ENCODE measurements at regions not wholly inside any gene's neighbourhood (a gene's known extent, or its start where the extent isn't known, plus 50 kb on each side); places are given as distances from the start of the nearest gene placed in this dataset.
"Not testable (repeated sequence)": the region's sequence is repeated elsewhere in the genome, so short reads cannot be mapped to it uniquely, and the experiment has no call there.

DNA sequence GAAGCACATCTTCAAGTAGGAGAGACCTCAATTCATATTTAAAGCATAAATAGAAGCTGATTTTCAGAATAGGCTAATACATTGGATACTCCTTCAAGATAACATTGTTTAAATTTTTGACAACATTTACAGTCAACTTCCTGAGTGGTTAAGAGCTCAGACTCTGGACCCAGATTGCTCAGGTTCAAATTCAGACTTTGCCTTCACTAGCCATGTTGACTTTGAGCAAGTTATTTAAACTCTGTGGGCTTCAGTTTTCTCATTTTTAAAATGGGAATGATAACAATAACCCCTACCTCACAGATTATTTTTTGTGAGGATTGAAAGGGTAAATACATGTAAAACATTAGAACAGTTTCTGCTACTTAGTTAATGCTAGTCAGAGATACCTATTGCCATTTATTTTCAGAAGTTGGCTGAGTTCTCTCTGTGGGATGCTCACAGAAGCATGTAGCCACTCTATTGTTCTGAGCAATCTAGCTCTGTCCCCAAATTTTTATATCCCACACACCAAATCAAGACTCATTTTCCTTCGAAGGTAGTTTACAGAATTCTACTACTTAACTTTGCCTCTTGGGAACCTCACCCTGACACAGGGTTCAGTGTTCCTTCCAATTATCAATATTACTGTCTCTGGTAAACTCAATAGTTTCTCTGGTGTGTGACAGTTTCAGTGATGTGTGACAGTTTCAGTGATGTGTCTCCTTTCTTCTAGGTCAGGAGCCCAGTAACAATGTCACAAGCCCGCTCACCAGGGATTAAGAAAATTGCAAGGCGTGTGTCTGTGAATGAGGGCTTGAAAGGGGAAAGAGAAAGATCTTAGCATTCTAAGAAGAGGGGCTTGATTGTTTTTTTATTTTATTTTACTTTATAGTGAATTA lies 79.4 kb upstream of the OSTN start:
- no peaks in the 10 kb centered on the region for H3K36me3 Mint-ChIP-seq (ENCODE audit: low read depth)
- H3K27ac Mint-ChIP-seq = no peak overlapping the region
- H3K27me3 Mint-ChIP-seq = no peaks in the 10 kb centered on the region
- H3K4me1 Mint-ChIP-seq = no peaks in the 10 kb centered on the region
- intact Hi-C loops (cut with micrococcal nuclease) = no loop called here
- DNase-seq = no peak
- H3K4me3 Mint-ChIP-seq = no peak overlapping the region
- H3K9me3 Mint-ChIP-seq = no peaks in the 10 kb centered on the region

DNA sequence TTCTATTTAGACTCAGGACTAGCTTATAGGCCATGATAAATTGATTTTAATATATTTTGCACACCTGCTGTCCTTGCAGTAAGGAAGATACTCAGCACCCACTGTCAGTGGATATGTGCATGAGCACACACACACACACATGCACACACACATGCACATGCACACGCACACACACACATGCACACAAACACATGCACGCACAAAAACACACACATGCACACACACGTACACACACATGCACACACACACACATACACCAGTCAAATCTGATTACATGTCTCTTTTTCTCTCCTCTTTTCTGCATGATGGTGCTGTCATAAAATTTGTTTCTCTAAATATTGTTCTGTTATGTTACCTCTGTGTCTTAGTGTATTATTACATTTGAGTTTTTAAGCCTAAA lies 87.3 kb upstream of the OSTN start:
- no peaks in the 10 kb centered on the region for H3K4me1 Mint-ChIP-seq
- intact Hi-C loops (cut with micrococcal nuclease) = no loop called here
- no peak overlapping the region for H3K27ac Mint-ChIP-seq

DNA sequence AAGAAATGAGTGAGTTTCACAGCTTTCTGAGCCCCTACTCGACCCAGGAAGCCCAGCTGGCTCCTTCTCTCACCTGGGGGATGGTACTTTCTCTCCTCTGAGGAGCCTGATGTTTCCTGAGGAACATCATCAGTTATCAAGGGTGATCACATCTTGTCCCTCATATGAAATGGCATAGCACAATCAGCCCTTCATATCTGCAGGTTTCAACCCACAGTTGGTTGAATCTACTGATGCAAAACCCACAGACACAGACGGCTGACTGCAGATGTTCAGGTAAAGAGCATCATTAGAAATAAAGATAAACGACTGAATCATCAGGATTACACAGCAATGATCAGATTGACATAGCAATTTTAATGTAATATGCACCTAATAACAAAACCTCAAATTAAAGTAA lies 93.6 kb upstream of the OSTN start:
- H3K27me3 Mint-ChIP-seq = no peaks in the 10 kb centered on the region
- no peaks in the 10 kb centered on the region for H3K4me1 Mint-ChIP-seq
- intact Hi-C loops (cut with micrococcal nuclease) = no loop called here
- no peaks in the 10 kb centered on the region for H3K36me3 Mint-ChIP-seq (ENCODE audit: low read depth)
- no peaks in the 10 kb centered on the region for H3K9me3 Mint-ChIP-seq
- H3K27ac Mint-ChIP-seq = no peak overlapping the region
- no peak overlapping the region for H3K4me3 Mint-ChIP-seq
- no peak for DNase-seq

More for the DNA sequence above, 87.3 kb upstream of the OSTN start:
- no peaks in the 10 kb centered on the region for H3K27me3 Mint-ChIP-seq
- no peaks in the 10 kb centered on the region for H3K36me3 Mint-ChIP-seq (ENCODE audit: low read depth)
- DNase-seq = no peak
- H3K4me3 Mint-ChIP-seq = no peak overlapping the region
- no peaks in the 10 kb centered on the region for H3K9me3 Mint-ChIP-seq

DNA sequence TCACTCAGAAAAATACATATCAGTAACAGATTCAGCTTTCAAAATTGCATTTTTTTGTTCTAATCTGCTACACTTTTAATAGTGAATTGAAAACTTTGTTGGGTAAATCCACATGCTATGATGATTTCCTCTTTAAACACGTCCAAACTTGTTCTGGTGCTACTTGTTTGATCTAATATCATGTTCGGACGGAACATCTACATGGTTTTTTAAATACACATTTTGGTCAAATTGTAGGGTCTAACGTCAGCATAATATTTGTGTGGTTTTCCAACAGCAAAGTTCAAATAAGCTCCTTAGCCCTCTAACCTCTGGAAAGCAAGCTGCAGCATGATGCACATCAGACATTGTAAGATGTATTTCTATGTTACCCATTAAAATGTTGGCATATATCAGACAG lies 98.5 kb upstream of the OSTN start:
- no peaks in the 10 kb centered on the region for H3K36me3 Mint-ChIP-seq (ENCODE audit: low read depth)
- DNase-seq = no peak
- no peaks in the 10 kb centered on the region for H3K4me1 Mint-ChIP-seq
- no peaks in the 10 kb centered on the region for H3K9me3 Mint-ChIP-seq
- H3K4me3 Mint-ChIP-seq = no peak overlapping the region
- H3K27ac Mint-ChIP-seq = no peak overlapping the region
- intact Hi-C loops (cut with micrococcal nuclease) = no loop called here
- no peaks in the 10 kb centered on the region for H3K27me3 Mint-ChIP-seq

DNA sequence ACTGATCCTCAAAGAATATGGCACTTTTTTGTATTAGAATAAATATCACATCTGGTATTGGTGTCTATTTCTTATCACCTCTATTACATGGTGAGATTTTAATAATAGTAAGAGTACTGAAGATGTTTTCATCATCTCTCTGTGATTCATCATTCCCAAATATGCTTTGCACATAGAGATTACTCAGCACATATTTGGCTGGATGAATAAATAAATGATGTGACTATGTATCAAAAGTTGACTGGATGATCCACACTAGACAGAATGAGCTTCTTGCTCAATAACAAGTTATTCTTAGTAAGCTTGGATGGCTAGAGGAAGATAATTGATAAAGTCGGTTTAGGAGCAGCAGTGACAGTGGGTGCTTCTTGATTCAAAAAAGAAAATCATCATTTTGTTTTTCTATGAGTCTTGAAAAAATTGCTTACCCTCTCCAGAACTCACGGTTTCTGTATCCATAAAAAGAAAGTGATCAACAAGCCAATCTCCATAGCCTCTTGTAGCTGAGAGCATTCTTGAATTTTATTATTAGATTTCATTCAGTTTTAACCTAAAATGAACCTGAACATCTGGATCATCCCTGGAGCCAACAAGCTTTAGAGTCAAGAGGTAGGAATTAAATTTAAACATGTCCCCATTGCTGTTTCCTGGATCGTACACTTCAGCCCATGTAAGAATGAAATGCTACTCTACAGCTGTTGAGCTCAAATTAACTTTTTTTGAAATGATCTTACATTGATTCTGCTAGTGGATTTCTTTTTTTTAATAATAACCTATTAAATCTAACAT lies 104.8 kb upstream of the OSTN start:
- Mint-ChIP-seq H3K4me3 (no peak overlapping the region), H3K9me3 (no peaks in the 10 kb centered on the region), H3K27ac (no peak overlapping the region), H3K4me1 (no peaks in the 10 kb centered on the region), H3K36me3 (ENCODE audit: low read depth) (no peaks in the 10 kb centered on the region), H3K27me3 (no peaks in the 10 kb centered on the region)
- no peak for DNase-seq
- intact Hi-C loops (cut with micrococcal nuclease) = no loop called here

DNA sequence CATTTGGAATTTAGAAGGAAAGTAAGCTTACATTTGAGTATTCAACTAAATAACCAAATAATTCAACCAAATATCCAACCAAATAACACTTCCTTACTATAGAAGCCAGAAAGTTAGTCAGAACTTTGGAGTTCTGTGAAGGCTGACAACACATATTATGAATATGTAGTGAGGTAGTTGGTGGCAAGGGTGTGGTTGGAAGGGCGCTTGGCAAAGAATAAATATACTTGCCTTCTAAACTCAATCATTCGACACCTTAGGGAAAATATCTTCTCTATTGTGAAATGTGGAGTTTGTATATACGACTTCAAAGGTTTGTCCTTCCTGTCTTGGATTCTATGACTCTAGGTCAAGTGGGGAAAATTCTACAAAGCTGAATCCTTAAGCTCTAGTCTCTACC lies 111.7 kb upstream of the OSTN start:
- no peaks in the 10 kb centered on the region for H3K36me3 Mint-ChIP-seq (ENCODE audit: low read depth)
- no peaks in the 10 kb centered on the region for H3K27me3 Mint-ChIP-seq
- DNase-seq = no peak
- H3K4me1 Mint-ChIP-seq = no peaks in the 10 kb centered on the region
- intact Hi-C loops (cut with micrococcal nuclease) = no loop called here
- H3K9me3 Mint-ChIP-seq = no peaks in the 10 kb centered on the region
- H3K27ac Mint-ChIP-seq = no peak overlapping the region
- H3K4me3 Mint-ChIP-seq = no peak overlapping the region

DNA sequence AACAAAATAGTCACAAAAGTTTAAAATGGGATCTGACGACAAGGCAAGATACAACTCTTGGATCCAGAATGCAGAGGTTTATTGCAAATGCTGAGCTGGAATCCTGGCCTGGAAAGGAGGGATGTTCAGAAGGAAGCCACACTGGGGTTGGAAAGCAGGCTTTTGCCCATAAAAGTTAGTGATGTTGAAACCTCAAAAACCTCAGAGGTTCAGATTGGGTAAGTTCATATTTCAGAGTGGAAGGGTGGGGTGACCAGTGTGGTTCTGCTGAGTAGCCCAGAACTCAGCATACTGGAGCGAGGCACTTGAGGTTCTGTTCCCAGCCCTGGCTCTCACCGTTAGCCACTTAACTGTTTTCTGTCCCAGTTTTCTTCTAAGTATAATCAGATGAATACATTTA lies 114.0 kb upstream of the OSTN start:
- intact Hi-C loops (cut with micrococcal nuclease) = no loop called here
- Mint-ChIP-seq H3K4me1 (no peaks in the 10 kb centered on the region), H3K9me3 (no peaks in the 10 kb centered on the region)

DNA sequence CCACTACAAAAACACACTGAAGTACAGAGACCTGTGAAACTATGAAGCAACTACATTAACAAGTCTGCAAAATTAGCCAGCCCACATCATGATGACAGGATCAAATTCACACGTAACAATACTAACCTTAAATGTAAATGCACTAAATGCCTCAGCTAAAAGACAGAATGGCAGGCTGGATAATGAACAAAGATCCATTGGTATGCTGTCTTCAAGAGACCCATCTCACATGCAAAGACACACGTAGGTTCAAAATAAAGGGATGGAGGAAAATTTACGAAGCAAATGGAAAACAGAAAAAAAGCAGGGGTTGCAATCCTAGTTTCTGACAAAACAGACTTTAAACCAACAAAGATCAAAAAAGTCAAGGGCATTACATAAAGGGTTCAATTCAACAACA lies 120.1 kb upstream of the OSTN start:
- H3K9me3 Mint-ChIP-seq; H3K4me1 Mint-ChIP-seq; H3K4me3 Mint-ChIP-seq; H3K27me3 Mint-ChIP-seq; H3K27ac Mint-ChIP-seq; intact Hi-C loops (cut with micrococcal nuclease); DNase-seq; H3K36me3 Mint-ChIP-seq (ENCODE audit: low read depth): not testable (repeated sequence)

More for the DNA sequence above, 114.0 kb upstream of the OSTN start:
- no peak for DNase-seq
- no peak overlapping the region for H3K27ac Mint-ChIP-seq
- no peak overlapping the region for H3K4me3 Mint-ChIP-seq
- H3K27me3 Mint-ChIP-seq = no peaks in the 10 kb centered on the region
- no peaks in the 10 kb centered on the region for H3K36me3 Mint-ChIP-seq (ENCODE audit: low read depth)

DNA sequence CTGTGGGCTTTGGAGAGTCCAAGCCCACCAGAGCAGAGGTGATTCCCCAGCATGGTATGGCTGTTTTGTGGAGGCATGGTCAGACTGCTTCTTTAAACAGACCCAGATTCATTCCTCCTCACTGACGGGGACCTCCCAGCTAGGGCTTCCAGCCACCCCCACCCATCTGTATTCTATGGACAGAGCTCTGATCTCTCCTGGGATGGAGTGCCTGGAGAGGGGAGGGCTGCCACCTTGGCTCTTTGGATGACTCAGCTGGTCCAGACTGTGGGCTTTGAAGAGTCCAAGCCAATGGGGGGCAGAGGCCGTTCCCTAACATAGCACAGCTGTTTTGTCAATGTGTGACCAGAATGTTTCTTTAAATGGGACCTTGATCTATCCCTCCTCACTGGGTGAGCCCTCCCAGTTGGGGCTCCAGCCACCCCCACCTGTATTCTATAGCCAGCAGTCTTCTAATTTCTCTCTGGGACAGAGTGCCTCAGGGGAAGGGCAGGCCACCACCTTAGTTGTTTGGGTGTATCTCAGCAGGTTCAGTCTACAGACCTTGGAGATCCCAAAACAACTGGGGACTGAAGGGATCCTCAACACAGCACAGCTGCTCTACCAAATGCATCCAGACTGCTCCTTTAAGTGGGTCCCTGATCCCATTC lies 122.0 kb upstream of the OSTN start:
- Mint-ChIP-seq H3K4me3 (no peak overlapping the region), H3K27ac (no peak overlapping the region), H3K9me3 (no peaks in the 10 kb centered on the region), H3K36me3 (ENCODE audit: low read depth) (no peaks in the 10 kb centered on the region), H3K27me3 (no peaks in the 10 kb centered on the region), H3K4me1 (no peaks in the 10 kb centered on the region)
- DNase-seq = no peak
- intact Hi-C loops (cut with micrococcal nuclease) = no loop called here

DNA sequence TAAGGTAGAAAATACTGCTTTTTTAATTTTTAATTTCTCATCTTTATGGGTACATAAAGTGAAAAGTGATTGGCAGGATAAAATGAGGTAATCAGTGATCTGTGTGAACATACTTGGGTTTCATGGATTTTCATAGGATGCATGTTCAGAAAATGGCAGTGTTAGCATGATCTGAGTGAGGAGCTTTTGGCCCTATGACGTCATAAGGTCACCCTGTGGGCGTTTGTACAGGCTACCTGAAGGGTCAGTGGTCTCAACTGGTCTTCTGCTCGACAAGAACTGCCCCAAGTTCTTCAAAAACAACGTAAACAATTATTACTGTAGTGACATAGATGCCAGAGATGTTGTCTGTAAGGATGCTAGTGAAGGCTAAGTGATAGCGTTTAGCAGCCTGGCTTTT lies 124.5 kb upstream of the OSTN start:
- no peaks in the 10 kb centered on the region for H3K27me3 Mint-ChIP-seq
- DNase-seq = no peak
- H3K4me3 Mint-ChIP-seq = no peak overlapping the region
- intact Hi-C loops (cut with micrococcal nuclease) = no loop called here
- no peak overlapping the region for H3K27ac Mint-ChIP-seq
- no peaks in the 10 kb centered on the region for H3K36me3 Mint-ChIP-seq (ENCODE audit: low read depth)
- no peaks in the 10 kb centered on the region for H3K4me1 Mint-ChIP-seq
- no peaks in the 10 kb centered on the region for H3K9me3 Mint-ChIP-seq

DNA sequence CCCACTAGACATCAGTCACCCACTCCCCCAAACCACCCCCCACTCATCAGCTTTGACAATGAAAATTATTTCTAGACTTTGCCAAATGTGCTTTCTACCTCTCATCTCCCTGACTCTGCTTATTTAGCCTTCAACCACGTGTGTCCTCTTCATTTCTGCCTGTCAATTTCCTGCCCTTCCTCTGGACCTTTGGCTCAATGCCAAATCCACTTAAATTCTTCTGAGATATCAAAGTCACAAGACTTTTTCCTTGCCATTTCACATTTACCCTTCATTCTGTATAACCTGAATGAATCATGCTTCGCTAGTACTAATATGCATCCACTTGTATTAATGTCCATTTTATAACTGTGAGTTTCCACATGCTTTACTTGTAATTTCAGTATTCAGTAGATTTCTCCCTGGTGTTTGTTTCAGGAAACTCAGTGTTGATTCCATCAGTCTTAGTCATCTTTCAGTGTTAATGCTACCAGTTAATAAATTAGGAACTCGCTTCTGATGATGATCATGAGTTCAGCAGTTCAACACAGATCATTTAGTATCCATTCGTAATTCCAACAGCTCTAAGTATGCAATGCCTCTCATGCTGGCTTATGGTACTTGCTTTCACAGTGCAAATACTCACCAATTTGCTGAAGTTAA lies 128.2 kb upstream of the OSTN start:
- no peaks in the 10 kb centered on the region for H3K9me3 Mint-ChIP-seq
- DNase-seq = no peak
- H3K4me3 Mint-ChIP-seq = no peak overlapping the region
- no peaks in the 10 kb centered on the region for H3K27me3 Mint-ChIP-seq
- H3K27ac Mint-ChIP-seq = no peak overlapping the region
- H3K36me3 Mint-ChIP-seq (ENCODE audit: low read depth) = no peaks in the 10 kb centered on the region
- intact Hi-C loops (cut with micrococcal nuclease) = no loop called here
- H3K4me1 Mint-ChIP-seq = no peaks in the 10 kb centered on the region

DNA sequence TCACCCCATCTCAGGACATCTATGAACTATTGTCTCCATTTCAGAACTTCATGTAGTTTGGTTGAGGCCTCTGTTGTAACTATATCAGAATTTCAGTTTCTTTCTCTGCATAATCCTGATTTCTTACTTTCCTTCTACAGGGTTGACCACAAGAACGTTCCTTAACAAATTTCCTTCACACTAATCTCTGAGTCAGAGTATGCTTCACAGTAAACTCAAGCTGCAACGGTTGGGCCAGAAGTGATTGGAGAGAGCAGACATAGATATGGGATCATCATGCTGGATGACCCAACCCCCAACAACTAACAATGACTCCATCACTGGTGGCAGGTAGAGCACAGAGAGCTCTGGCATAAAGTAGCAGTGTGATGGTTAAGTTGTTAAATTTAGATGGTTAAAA lies 128.8 kb upstream of the OSTN start:
- DNase-seq = no peak
- no peak overlapping the region for H3K27ac Mint-ChIP-seq
- intact Hi-C loops (cut with micrococcal nuclease) = no loop called here
- H3K4me3 Mint-ChIP-seq = no peak overlapping the region
- no peaks in the 10 kb centered on the region for H3K27me3 Mint-ChIP-seq
- no peaks in the 10 kb centered on the region for H3K36me3 Mint-ChIP-seq (ENCODE audit: low read depth)
- no peaks in the 10 kb centered on the region for H3K9me3 Mint-ChIP-seq
- H3K4me1 Mint-ChIP-seq = no peaks in the 10 kb centered on the region

DNA sequence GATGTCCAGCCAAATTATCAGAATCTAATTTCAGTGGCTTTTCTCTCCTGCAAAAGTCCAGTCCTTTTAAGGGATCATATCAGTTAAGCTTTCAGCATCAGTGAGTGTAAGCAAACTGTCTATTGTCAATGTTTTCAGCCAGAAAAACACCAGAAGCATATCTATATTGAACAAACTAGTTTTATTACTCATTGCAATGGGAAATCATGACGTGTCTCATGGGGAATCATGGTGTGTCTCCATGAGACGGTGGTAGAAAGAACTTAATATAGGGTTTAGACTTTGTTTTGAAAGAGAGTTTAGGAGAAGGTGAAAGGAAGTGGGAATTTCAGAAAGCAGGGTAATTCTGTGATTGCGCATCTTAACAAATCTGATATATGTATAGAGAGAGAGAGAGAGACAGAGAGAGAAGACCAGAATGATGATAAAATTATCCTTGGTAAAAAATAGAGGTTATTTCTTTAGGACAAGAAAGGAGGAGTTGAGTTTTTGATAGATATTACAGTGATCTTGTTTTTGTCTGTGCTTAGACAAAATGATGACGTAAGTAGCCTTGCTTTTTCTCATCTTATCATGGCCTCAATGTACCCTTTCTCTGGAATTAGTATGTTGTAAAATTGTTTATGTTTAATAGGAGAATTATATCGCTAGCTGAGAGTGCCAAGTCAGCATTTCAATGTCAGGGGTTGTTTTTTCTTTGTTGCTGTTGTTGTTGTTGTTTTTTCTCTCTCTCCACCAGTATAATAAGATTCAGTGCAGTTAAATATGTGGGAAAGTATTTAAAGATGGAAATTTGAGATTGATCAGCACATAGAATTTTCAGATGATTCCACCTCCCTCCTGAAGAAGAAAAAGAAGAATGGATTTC lies 129.9 kb upstream of the OSTN start:
- no peaks in the 10 kb centered on the region for H3K36me3 Mint-ChIP-seq (ENCODE audit: low read depth)
- intact Hi-C loops (cut with micrococcal nuclease) = no loop called here
- no peak for DNase-seq
- H3K27ac Mint-ChIP-seq = no peak overlapping the region
- no peak overlapping the region for H3K4me3 Mint-ChIP-seq
- H3K4me1 Mint-ChIP-seq = no peaks in the 10 kb centered on the region
- no peaks in the 10 kb centered on the region for H3K9me3 Mint-ChIP-seq
- H3K27me3 Mint-ChIP-seq = no peaks in the 10 kb centered on the region

Measured in activated CD4-positive, alpha-beta T cell treated with anti-CD3 and anti-CD28 coated beads, Interleukin-2, amount 10 ng/mL, durations not matched to agents 24 days and 14 days (primary cell).